ENCODE measurements at regions not wholly inside any gene's neighbourhood (a gene's known extent, or its start where the extent isn't known, plus 50 kb on each side); places are given as distances from the start of the nearest gene placed in this dataset.

GRCh38 chr9:107735821-107736220 is 246.3 kb upstream of the KLF4 start:
- no peak overlapping the region for H2BK12ac ChIP-seq (ENCODE audit: insufficient read length, low read depth, low read length)
- no peak for TF ChIP-seq CTCF (conservative IDR thresholded peaks at IDR 0.05)
- H3K36me3 Mint-ChIP-seq (ENCODE audit: insufficient read depth in 1 of 3, low read depth in 3 of 3) = no peaks in the 10 kb centered on the region
- H2AK5ac ChIP-seq (ENCODE audit: insufficient read length, low read length) = no peak overlapping the region
- no peak overlapping the region for H3K4me2 ChIP-seq (ENCODE audit: insufficient read depth, insufficient read length, low read length)
- H3K79me2 ChIP-seq (ENCODE audit: insufficient read depth, low read length) = no peaks in the 10 kb centered on the region
- H2BK120ac ChIP-seq (ENCODE audit: low read depth, low read length, poor library complexity, severe bottlenecking) = no peak overlapping the region
- no peak overlapping the region for H3K18ac ChIP-seq (ENCODE audit: insufficient read length, low read depth, low read length)
- H3K9me3 Mint-ChIP-seq = no peaks in the 10 kb centered on the region
- H3K4ac ChIP-seq (ENCODE audit: low read depth, low read length) = no peak overlapping the region
- H4K91ac ChIP-seq (ENCODE audit: insufficient read length, low read depth, low read length) = no peak overlapping the region
- no peaks in the 10 kb centered on the region for H3K27me3 ChIP-seq (ENCODE audit: insufficient read depth, low read length)
- no peaks in the 10 kb centered on the region for H3K23me2 ChIP-seq (ENCODE audit: insufficient read length, low read depth, low read length, poor library complexity, severe bottlenecking)
- no peak overlapping the region for H2BK20ac ChIP-seq (ENCODE audit: low read depth, low read length, poor library complexity, severe bottlenecking)
- no CpG with 5 or more reads among the region's 1 CpG for WGBS (ENCODE audit: extremely low coverage, insufficient read length, low lambda C conversion rate)
- no peaks in the 10 kb centered on the region for H3K4me1 ChIP-seq (ENCODE audit: insufficient read depth, low read length)
- H3K14ac ChIP-seq (ENCODE audit: insufficient read depth, low read length) = no peak overlapping the region
- H3K27ac ChIP-seq (ENCODE audit: insufficient read length, low read depth, low read length) = no peak overlapping the region
- no peak overlapping the region for H2BK5ac ChIP-seq (ENCODE audit: insufficient read length, low read length)
- H4K8ac ChIP-seq (replicated peaks; ENCODE audit: insufficient read length, low read depth, low read length) = no peak overlapping the region
- no peak overlapping the region for H3K56ac ChIP-seq (ENCODE audit: insufficient read length, low read depth, low read length)
- H3K9ac ChIP-seq (ENCODE audit: extremely low read depth, insufficient read length, low read length) = no peak overlapping the region
- H3K79me1 ChIP-seq (ENCODE audit: insufficient read depth, low read depth, low read length, poor library complexity, severe bottlenecking) = no peaks in the 10 kb centered on the region
- no peaks in the 10 kb centered on the region for H3K9me3 ChIP-seq (ENCODE audit: control insufficient read depth, low read depth, low read length)
- no peak overlapping the region for H3K23ac ChIP-seq (ENCODE audit: insufficient read length, low read depth, low read length)
- peaks cover 3 to 8% of the 10 kb centered on the region in 2 experiments; a peak in 3 of 4 replicates for H3K4me1 Mint-ChIP-seq
- no peak overlapping the region for H2BK15ac ChIP-seq (ENCODE audit: low read depth, low read length)
- no peak overlapping the region for H2AFZ ChIP-seq (ENCODE audit: low read length)
- DNase-seq = no peak
- no peak overlapping the region for H3K4me3 Mint-ChIP-seq
- H4K5ac ChIP-seq (ENCODE audit: insufficient read length, low read depth, low read length) = no peak overlapping the region
- H3T11ph ChIP-seq (ENCODE audit: low read length) = no peak overlapping the region
- no peak overlapping the region for H3K27ac Mint-ChIP-seq
- no peaks in the 10 kb centered on the region; the same call in 1 of the 2 replicates for H3K27me3 Mint-ChIP-seq (ENCODE audit: low read depth)
- H4K20me1 ChIP-seq (ENCODE audit: control insufficient read depth, insufficient read depth, insufficient read length) = no peaks in the 10 kb centered on the region
